HTR-8/SVneo (cell line): ENCODE measurements at regions not wholly inside any gene's neighbourhood (a gene's known extent, or its start where the extent isn't known, plus 50 kb on each side); places are given as distances from the start of the nearest gene placed in this dataset.
"Not testable (repeated sequence)": the region's sequence is repeated elsewhere in the genome, so short reads cannot be mapped to it uniquely, and the experiment has no call there.

Source experiments
- DNase-seq: peaks from one replicate; pipeline ENCODE4 v3.0.0; 2011; ENCODE audit warnings: low spot score, mixed read lengths; ENCODE audit not compliant: insufficient read length
- FAIRE-seq: peaks from 2 replicates; lab custom pipeline; 2011; peaks lifted over from hg19 to GRCh38; lab: Jason Lieb, UNC

DNA sequence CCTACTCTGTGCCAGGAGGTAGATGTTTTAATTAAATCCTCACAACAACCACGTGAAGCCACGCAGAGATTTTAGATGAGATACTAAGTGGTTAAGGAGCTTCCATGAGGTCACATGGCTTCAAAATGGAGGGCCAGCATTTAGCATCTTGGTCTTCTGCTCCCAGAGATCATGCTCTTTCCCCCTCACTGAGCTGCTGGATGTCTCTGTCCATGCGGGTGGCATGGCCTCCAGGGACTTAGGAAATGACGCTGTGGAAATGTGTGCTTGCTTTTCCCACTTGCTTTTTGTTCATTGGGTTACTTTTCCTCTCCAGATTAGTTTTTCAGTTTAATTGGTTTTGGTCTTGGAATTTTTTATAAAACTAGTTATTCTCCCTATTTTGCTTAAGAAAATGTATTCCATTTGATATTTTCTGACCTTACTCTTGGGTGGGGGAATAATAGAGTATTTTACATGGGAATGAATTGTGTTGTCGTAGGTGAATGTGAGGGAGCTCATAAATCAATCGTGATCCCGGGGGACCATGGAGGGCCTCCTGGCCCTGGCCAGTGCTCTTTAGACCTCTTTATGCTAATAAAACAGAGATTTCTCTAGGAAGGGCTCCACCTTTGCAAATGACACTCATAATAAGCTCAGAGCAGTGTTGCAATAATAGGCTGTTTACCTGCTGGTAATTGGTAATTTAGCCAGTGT, 376.0 kb upstream of the ONECUT1 start:
- FAIRE-seq (no peak), DNase-seq (no peak)

DNA sequence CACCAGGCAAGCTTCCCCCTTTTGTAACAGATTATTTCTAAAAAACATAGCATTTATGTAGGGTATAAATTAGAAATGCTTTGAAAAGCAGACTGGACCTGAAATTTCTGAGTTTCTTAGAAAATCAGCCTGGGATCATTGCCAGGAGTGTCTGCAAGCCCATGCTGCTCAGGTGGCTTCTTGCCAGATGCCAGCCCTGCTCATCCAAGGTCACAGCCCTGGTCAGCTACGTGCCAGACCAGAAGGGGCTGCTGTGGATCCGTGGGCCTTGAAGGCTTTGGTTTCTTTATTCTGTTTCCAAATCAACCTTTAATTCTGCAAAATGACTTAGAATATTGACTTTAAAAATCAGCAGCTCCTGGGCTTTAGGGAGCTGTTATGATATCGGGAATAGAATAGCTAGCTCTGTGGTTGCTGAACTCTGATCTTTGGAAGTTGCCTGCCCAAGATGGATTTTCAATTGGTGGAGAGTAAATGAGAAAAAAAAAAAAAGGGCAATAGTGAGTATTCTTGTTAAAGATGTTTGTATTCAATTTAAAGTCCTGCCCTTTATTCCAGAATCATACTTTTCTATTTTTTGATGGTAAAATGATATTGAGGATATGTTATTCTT, 370.1 kb upstream of the ONECUT1 start:
- no peak for DNase-seq
- no peak for FAIRE-seq

DNA sequence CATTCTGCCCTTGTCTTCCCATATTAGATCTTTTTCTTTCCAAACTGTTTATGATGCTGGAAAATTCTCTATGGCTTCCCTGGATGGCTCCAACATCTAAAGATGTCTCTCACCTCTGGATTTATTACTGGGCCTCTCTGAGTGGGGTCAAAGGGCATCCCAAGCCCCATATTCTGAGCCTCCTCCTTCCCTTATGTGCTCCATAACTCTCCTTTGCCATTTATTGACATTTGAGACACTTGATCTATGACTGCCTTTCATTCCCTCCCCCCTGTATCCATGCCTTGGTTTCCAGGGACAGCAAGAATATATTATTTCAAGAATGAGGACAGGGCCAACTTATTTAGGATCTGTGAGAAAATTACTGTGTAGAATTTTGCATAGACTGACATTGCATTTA, 369.3 kb upstream of the ONECUT1 start:
- FAIRE-seq (no peak), DNase-seq (no peak)

DNA sequence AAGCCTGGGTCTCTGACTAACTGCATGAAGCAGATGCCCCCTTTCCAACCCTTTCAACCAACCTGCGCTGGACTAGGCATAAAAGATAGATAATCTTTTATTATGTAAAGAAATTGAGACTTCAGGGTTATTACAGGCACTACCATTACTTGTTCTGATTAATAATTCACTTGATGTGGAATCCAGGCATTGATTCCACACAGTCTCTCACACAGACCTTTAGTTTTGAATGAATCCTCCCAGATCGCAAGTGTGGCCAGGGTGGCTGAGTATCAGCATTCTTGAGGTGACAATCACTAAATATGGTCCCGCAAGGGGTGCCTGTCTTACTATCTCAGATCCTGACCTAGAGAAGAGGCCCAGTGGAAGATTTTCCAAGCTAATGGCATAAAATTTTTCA, 368.9 kb upstream of the ONECUT1 start:
- no peak for DNase-seq
- FAIRE-seq, result no peak

DNA sequence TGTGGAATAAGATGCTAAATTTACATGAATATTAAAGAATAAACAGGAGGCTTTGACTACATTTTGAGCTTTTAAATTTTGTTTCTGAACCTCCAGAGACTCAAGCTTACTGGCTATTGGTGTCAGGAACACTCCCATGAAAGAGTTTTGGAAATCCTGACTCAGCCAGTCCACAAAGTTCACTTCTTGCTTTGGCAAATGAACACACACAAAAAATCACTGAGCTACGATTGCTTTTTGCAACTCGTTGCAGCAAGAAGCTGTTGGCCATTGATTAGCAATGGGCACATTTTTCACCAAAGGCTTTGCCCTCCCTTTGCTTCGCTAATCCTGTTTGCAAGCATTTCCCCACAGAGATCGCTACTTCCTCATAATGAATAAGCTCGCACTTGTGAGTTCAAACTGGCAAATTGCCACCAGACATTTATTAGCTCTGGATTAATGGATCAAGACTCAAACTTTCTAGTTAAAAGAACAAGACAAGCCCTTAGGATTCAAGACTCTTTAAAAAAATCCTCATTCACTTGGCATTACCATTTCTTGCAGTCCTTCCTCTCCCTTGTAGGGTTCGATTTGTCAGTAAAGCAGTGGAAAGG, 343.2 kb upstream of the ONECUT1 start:
- no peak for DNase-seq
- FAIRE-seq, result no peak

DNA sequence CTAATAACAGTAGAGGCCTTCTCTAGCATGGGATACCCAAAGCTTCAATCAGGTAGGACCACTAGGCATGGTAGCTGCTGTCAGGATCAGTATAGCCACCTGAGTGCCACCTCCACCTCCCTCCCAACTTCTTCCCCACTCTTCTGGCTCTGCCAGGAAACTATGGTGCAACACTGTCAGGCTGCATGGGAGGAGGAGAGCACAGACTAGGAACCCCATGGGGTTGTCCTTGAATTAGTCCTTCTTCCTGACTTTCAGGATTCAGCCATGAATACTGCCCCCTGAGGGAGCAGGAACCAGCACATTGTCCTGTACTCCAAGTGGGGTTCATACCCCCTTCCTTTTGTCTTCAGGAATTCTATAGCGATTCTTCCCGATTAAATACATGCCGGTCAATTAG, 340.8 kb upstream of the ONECUT1 start:
- FAIRE-seq (no peak), DNase-seq (no peak)

DNA sequence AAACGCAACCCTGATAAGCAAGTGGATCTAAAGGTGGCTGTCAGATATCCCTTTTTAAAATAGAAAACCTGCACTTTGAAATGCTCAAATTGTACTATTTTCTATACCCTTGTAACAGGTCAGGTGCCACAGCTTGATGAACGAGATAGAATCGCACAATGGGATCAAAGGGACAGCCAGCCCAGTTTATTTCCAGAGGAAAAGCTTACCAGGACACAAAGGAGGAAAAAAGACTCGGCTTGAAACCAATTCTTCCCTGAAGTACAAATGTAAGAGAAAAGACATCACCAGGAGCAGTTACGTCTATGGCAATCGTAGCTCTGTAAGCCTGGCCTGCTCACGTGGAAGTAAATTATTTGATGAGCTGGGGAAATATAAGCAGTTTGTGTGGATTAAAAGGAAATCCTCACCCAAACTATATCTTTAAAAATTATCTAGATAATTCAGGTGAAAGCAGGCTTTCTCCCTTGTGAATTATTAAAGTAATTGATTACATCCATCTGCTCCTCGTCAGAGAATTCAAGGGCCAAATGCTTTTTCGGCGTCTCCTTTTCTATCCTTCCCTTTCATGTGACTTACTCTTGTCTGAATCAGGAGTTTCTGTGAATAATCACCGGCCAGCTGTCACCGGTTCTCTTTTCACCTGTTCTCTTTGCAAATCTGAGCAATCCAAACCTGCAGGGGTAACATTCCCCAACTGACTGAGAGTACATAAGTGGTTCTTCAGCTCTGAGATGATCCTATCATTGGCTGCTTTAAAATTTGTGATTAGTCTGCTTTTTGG, 339.2 kb upstream of the ONECUT1 start:
- no peak for FAIRE-seq
- DNase-seq, result no peak

DNA sequence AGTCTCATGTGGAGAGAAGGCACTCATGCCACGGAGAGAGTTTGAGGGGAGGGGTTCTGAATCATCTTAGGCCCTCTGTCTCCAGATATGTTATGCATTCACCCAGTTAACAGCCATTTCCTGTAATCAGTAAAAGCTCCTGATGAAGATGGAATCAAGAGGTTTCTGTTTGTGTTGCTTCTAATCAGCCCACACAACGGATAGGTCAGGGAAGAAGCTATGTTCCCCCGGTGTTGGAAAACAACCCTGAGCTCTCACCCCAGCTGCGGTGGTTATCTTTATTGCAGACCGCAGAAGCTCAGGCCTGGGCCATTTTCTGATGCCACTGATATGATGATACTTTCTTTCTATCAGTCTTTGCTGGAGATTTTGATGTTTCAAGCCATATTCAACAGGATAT, 338.5 kb upstream of the ONECUT1 start:
- FAIRE-seq (no peak), DNase-seq (no peak)

DNA sequence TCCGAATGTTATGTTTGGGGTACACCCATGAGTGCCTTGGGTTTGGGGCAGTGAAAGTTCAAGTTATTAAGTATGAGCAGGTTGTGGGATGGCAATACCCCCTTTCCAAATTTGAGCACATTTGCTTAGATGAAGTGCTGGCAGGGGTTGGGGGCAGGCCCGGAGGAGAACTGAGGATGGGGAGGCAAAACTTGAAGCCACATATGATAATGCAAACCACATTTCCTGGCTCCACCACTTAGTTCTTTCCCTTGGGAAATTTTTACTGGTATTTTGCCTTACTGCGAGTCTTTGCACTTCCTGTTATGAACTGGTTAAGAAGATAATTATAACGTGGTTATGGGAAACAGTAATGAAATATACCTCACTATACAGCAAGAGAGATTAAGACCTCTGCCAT, 336.0 kb upstream of the ONECUT1 start:
- FAIRE-seq, result no peak

DNA sequence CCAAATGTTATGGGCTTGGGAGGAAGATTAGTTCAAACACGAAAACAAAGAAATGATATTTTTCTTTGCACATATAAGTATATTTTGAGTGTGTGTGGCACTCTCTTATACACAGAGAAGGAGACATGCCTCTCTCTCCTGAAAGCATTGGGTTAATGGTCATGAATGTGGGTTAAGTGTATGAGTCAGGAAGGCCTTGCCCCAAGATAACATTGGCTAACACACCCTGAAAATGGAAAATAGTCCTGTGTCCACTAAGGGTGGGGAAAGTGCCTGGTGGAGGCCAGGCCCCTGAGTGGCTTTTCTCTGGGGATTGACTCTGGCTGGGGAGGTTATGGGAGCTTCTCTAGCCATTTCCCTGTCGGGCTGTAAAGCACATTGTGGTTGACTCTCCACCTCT, 332.7 kb upstream of the ONECUT1 start:
- DNase-seq (no peak), FAIRE-seq (no peak)

More for the DNA sequence above, 336.0 kb upstream of the ONECUT1 start:
- no peak for DNase-seq

DNA sequence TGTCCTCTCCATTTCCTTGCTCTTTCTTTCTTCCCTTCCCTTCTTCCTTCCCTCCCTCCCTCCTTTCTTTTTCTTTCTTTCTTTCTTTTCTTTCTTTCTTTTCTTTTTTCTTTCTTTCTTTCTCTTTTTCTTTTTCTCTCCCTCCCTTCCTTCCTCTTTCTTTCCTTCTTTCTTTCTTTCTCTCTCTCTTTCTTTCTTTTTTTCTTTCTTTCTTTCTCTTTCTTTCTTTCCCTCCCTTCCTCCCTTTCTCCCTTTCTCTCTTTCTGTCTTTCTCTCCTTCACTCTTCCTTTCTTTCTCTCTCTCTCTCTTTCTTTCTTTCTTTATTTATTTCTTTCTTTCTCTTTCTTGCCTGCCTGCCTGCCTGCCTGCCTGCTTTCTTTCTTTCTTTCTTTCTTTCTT, 326.8 kb upstream of the ONECUT1 start:
- DNase-seq, FAIRE-seq: not testable (repeated sequence)

DNA sequence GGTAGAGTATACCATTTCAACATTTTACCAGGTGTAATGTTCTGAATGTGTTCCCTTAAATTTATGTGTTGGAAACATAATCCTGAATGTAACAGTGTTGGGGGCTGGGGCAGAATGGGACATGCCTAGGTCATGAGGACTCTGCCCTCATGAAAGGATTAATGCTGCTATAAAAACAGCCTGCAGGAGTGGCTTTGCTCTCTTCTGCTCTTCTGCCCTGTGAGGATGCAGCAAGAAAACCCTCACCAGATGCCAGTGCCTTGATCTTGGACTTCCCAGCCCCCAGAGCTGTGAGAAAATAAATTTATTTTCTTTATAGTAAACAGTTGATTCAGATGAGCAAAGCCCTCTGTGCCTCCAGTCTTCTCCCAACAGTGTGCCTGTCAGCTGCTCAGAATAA, 326.0 kb upstream of the ONECUT1 start:
- no peak for FAIRE-seq
- no peak for DNase-seq

DNA sequence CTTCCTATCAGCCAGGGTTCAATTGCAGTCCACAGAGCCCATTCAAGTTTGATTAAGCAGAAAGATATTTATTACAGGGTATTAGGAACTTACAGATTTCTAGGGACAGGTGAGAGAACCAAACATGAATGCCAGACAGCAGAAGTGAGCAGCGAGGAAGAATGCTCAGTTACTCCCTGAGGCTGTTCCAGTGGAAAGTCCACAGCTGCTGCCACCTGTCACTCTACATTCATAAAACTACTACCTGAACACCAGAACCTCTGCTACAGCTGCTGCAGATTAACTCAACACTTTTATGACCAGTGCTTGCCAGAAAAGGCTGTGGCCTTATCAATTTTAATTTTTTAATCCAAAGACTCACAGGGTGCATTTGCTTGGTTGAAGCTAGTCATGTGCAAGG, 325.4 kb upstream of the ONECUT1 start:
- DNase-seq (no peak), FAIRE-seq (no peak)

DNA sequence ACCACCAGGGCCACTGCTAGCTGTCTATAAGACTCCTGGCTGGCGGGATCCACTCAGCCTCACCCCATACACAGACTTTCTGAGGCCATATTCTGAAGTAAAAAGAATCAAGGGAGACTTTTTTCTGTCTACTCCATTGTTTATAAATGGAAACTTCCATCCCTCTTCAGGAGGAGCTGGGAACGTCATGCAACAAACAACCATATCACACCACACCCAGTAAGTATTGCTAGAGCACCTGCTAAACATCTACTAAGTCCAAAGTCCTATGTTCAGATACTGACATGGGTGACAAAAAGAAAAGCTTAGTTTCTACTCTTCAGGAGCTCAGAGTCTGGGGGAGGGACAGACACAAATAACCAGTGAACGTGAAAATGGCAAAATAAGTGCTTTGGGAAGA, 324.8 kb upstream of the ONECUT1 start:
- FAIRE-seq, result no peak
- no peak for DNase-seq

DNA sequence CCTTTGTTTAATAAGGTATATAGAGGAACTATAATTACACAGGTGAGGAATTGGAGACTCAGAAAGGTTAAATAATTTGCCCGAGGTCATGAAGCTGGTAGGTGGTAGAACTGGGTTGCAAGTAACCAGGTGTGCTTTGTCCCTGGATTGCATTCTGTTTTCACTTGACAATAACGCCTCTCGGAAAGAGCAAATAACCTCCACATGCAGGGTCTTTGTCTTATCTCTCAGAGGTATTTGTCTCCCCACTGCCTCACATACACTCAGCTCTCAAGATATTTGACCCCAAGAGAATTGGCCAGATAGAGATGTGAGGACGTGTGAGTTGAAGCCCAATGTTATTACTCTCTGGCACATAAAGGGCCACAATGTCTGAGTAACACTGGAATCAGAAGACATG, 320.9 kb upstream of the ONECUT1 start:
- no peak for FAIRE-seq

DNA sequence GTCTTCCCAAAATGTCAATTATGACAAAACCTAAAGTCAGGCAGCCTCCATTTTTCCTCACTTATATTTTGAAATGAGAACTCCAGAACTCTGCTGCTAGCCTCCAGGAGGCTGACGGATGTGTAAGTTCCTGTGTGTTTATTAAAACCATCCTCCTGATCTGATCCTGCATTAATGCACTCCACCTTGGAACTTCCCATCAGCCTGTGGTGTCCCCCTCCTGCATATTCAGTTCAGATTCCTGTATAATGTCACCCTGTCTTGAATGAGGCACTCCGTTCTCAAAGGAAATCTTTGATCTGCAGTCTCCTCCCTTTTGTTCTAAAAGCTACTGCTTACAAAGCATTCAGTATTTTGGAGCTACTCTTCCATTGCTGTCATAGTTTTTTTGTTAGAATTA, 318.2 kb upstream of the ONECUT1 start:
- no peak for DNase-seq
- FAIRE-seq, result no peak

More for the DNA sequence above, 320.9 kb upstream of the ONECUT1 start:
- no peak for DNase-seq

DNA sequence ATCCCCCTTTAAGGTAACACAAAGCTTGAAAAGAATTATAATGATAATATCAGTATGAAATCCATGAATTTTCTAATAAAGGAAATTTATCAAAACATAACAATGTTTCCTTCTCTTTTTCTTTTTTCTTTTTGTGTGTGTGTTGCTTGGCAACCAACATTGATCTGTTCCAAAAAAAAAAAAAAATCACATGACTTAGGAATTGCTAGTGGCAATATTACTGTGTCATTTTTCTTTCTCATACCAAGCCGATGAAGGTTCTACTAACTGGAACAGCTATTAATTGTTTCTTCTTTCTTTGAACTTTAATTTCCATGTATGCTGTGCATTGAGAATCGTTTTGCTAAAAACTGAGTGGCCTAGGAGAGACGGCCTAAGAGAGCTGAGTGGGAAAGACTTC, 317.7 kb upstream of the ONECUT1 start:
- DNase-seq (no peak), FAIRE-seq (no peak)

DNA sequence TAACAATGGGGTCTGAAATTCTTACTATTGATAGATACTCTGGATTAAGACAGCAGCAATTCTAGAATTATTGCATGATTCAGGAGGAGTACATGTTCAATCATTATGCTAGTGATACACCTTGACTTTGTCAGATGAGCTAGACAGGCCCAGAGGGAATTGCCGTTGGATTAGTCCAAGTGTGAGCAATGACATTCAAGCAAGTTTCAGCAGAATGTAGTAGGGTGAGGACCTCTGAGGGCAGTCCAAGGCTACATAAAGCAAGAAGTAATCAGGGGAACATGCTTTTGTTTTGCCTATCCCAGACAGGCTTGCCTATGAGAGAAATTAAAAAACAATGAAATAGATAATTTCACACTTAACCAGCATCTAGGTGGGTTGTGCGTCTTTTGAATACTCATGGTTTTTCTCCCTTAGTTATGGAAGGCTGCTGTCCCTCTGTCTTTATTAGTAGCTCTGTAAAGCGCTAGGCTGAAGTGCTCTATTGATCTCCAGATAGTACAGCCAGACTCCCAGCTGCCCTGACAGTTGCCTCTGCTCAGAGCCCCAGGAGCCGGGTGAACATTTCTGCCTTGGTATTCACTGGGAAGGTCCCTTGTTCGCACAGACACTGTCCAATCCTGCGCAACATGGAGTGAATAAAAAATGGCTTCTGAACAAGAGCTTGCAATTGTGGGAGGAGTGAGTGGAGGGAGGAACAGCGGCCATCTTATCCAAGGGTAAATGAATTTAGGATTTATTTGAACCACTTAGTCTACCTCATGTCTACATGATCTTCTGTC, 316.6 kb upstream of the ONECUT1 start:
- DNase-seq (no peak), FAIRE-seq (no peak)

DNA sequence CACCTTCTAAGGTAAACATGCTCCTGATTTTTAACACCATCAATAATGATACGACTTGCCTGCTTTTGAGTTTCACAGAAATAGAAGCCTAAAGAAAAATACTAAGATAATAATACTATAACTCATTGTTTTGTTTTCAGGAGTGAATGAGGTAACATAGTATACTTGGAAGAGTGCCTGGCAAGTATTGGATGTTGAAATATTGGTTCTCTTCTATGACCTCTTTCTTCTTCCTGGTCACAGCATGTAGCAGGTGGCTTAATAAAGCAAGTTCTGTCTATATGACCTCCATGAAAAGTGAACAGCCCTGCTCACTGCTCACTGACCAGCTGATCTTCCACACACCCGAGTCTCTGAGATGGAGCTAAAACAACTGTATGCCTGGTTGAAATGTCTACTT, 312.3 kb upstream of the ONECUT1 start:
- FAIRE-seq (no peak), DNase-seq (no peak)

DNA sequence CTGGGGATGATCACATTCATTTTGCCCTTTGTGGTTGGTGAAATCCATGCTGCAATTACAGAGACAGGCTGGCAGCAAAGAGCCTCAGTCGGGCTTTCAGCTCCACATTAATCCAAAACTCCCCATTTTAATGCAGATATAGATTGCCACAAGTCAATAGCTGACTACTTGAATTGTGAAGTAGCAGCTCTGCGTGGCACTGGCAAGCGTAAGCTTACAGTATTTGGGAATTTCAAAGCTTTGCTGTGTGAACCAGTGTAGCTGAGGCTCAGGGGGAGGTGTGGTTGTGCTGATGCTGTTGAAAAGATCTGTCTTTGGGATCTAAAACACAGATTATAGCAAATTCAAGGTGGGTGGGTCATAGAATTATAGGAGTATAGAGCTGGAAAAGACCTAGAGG, 290.3 kb upstream of the ONECUT1 start:
- FAIRE-seq (no peak), DNase-seq (no peak)
